SK-N-SH (cell line): ENCODE measurements at regions not wholly inside any gene's neighbourhood (a gene's known extent, or its start where the extent isn't known, plus 50 kb on each side); places are given as distances from the start of the nearest gene placed in this dataset.

Experiments
- CTCF ChIA-PET: fragments of 300-600, 350-600 bp; formaldehyde crosslinking; extraction: SDS; loops from one replicate; lab custom pipeline; 2021; lab: Yijun Ruan, JAX
- POLR2A ChIA-PET: fragments of 350-600 bp; sonication (Branson Sonifier 250); formaldehyde crosslinking; extraction: SDS; loops from one replicate; lab custom pipeline; 2020; ENCODE audit warnings: antibody characterized with exemption, inconsistent platforms; lab: Yijun Ruan, JAX
- DNase-seq: peaks from one replicate; pipeline ENCODE4 v3.0.0; 2012
- H2AFZ ChIP-seq: fragments of 200-600 bp; sonication (generic); 2 replicates; pipeline ENCODE4 v1.8.1; 2016; ENCODE audit warnings: antibody characterized with exemption, mild to moderate bottlenecking, low read depth
- H3F3A ChIP-seq: fragments of 200-600 bp; sonication (generic); replicated peaks from 2 replicates; pipeline ENCODE3; 2016; ENCODE audit warnings: antibody characterized with exemption, mild to moderate bottlenecking; ENCODE audit not compliant: insufficient read depth
- H3K27ac ChIP-seq, 2 experiments: fragments of 200-500 bp in 1 of 2; fragments of 200-600 bp in 1 of 2; sonication (Bioruptor generic) in 1 of 2; sonication (generic), shearing (Covaris generic) in 1 of 2; 2 replicates each; pipeline versions ENCODE4 v1.5.1 to v1.6.1; 2014 to 2016; ENCODE audit warnings: low read depth in 2 of 2, inconsistent platforms in 1 of 2, low read length in 1 of 2, mild to moderate bottlenecking in 1 of 2, mixed read lengths in 1 of 2
- H3K27me3 ChIP-seq: fragments of 200-600 bp; sonication (generic), shearing (Covaris generic); 2 replicates; pipeline ENCODE4 v1.6.1; 2016; ENCODE audit warnings: mixed run types; ENCODE audit not compliant: insufficient read depth
- H3K36me3 ChIP-seq, 2 experiments: fragments of 200-500 bp in 1 of 2; fragments of 200-600 bp in 1 of 2; sonication (Bioruptor generic) in 1 of 2; sonication (generic) in 1 of 2; replicated peaks in 1 of 2; 2 replicates each; pipeline versions ENCODE3 to v1.5.1; 2014 to 2016; ENCODE audit warnings: low read length in 1 of 2, mild to moderate bottlenecking in 1 of 2; ENCODE audit not compliant: insufficient read depth in 2 of 2, control insufficient read depth in 1 of 2
- H3K4me1 ChIP-seq, 2 experiments: fragments of 200-500 bp in 1 of 2; fragments of 200-600 bp in 1 of 2; sonication (Bioruptor generic) in 1 of 2; sonication (generic), shearing (Covaris generic) in 1 of 2; 2 replicates each; pipeline versions ENCODE4 v1.5.1 to v1.6.1; 2014 to 2016; ENCODE audit warnings: low read depth in 1 of 2, low read length in 1 of 2, mixed run types in 1 of 2; ENCODE audit not compliant: insufficient read depth in 2 of 2, control insufficient read depth in 1 of 2
- H3K4me2 ChIP-seq: fragments of 200-600 bp; sonication (generic), shearing (Covaris generic); 2 replicates; pipeline ENCODE4 v1.6.1; 2017; ENCODE audit warnings: mixed run types
- H3K4me3 ChIP-seq, 2 experiments: fragments of 200-500 bp in 1 of 2; fragments of 200-600 bp in 1 of 2; sonication (Bioruptor generic) in 1 of 2; sonication (generic), shearing (Covaris generic) in 1 of 2; 2 replicates each; pipeline versions ENCODE4 v1.5.1 to v1.8.1; 2014 to 2016; ENCODE audit warnings: low read depth in 2 of 2, inconsistent platforms in 1 of 2, low read length in 1 of 2, mild to moderate bottlenecking in 1 of 2, mixed read lengths in 1 of 2, moderate library complexity in 1 of 2
- H3K79me2 ChIP-seq: fragments of 200-600 bp; sonication (generic); 2 replicates; pipeline ENCODE4 v1.8.1; 2017; ENCODE audit warnings: mild to moderate bottlenecking; ENCODE audit not compliant: insufficient read depth
- H3K9ac ChIP-seq: fragments of 200-600 bp; sonication (generic); 2 replicates; pipeline ENCODE4 v1.6.1; 2017; ENCODE audit warnings: mixed run types
- H3K9me2 ChIP-seq: fragments of 200-600 bp; sonication (generic); 2 replicates; pipeline ENCODE4 v1.6.1; 2017; ENCODE audit warnings: mixed run types
- H3K9me3 ChIP-seq: fragments of 200-600 bp; sonication (generic); 2 replicates; pipeline ENCODE4 v1.6.1; 2017; ENCODE audit warnings: mixed run types, mild to moderate bottlenecking, moderate library complexity
- H4K20me1 ChIP-seq: fragments of 200-600 bp; sonication (generic); 2 replicates; pipeline ENCODE4 v1.6.1; 2017; ENCODE audit warnings: mild to moderate bottlenecking, mixed run types; ENCODE audit not compliant: insufficient read depth
- ELF1 ChIP-seq: IDR thresholded peaks from 2 replicates; pipeline ENCODE4 v1.4.0; 2012
- FOSL2 ChIP-seq: IDR thresholded peaks from 2 replicates; pipeline ENCODE4 v1.4.0; 2012; ENCODE audit warnings: low read depth, mild to moderate bottlenecking, moderate library complexity, borderline replicate concordance
- FOXM1 ChIP-seq: IDR thresholded peaks from 2 replicates; pipeline ENCODE4 v1.4.0; 2012; ENCODE audit warnings: low read depth, mild to moderate bottlenecking
- GABPA ChIP-seq: IDR thresholded peaks from 2 replicates; pipeline ENCODE4 v1.4.0; 2012; ENCODE audit warnings: low read depth, mild to moderate bottlenecking
- GATA2 ChIP-seq: sonication (generic); formaldehyde crosslinking; IDR thresholded peaks from 2 replicates; pipeline ENCODE4 v1.5.0; 2020; ENCODE audit warnings: mild to moderate bottlenecking, missing genetic modification reagents
- JUND ChIP-seq: IDR thresholded peaks from 2 replicates; pipeline ENCODE4 v1.4.0; 2012
- NFIC ChIP-seq: IDR thresholded peaks from 2 replicates; pipeline ENCODE4 v1.4.0; 2012; ENCODE audit warnings: borderline replicate concordance
- NRF1 ChIP-seq: IDR thresholded peaks from 2 replicates; pipeline ENCODE4 v1.6.1; 2012; ENCODE audit warnings: low read depth, mild to moderate bottlenecking, low read length
- PBX3 ChIP-seq: IDR thresholded peaks from 2 replicates; pipeline ENCODE4; 2012
- RAD21 ChIP-seq: IDR thresholded peaks from 2 replicates; pipeline ENCODE4 v1.6.1; 2012; ENCODE audit warnings: mild to moderate bottlenecking, low read length
- RFX5 ChIP-seq: IDR thresholded peaks from 2 replicates; pipeline ENCODE4 v1.6.1; 2012; ENCODE audit warnings: mild to moderate bottlenecking, improper control_type of control experiment, low read length
- RXRA ChIP-seq: IDR thresholded peaks from 2 replicates; pipeline ENCODE4 v1.4.0; 2012; ENCODE audit warnings: low read depth, mild to moderate bottlenecking, borderline replicate concordance
- SMC3 ChIP-seq: IDR thresholded peaks from 2 replicates; pipeline ENCODE4 v1.6.1; 2012; ENCODE audit warnings: low read depth, low read length, improper control_type of control experiment
- TCF12 ChIP-seq: IDR thresholded peaks from 2 replicates; pipeline ENCODE4 v1.4.0; 2012
- WGBS: methylation state at CpG from one replicate; pipeline ENCODE4 v1.1.6; 2017; ENCODE audit warnings: low lambda C conversion rate; 5-methylcytosine and 5-hydroxymethylcytosine counted together
- TF ChIP-seq, protein P1 (sequence below): IDR thresholded peaks from 2 replicates; pipeline ENCODE4 v1.6.1; 2012; ENCODE audit warnings: mild to moderate bottlenecking, low read depth, low read length, moderate library complexity
- TF ChIP-seq, protein P2 (sequence below): fragments of 150-350 bp; IDR thresholded peaks from 2 replicates; pipeline ENCODE4 v1.6.1; 2016; ENCODE audit warnings: mild to moderate bottlenecking, low read depth, low read length
- TF ChIP-seq, protein P3 (sequence below): fragments of 200-600 bp; sonication (generic); IDR thresholded peaks from 2 replicates; pipeline ENCODE4 v1.6.1; 2017; ENCODE audit warnings: antibody characterized with exemption, mild to moderate bottlenecking, moderate library complexity

GRCh38 chr16:66262253-66263167, 104.0 kb upstream of the CDH5 start (continued):
- TF ChIP-seq, protein P1, sequence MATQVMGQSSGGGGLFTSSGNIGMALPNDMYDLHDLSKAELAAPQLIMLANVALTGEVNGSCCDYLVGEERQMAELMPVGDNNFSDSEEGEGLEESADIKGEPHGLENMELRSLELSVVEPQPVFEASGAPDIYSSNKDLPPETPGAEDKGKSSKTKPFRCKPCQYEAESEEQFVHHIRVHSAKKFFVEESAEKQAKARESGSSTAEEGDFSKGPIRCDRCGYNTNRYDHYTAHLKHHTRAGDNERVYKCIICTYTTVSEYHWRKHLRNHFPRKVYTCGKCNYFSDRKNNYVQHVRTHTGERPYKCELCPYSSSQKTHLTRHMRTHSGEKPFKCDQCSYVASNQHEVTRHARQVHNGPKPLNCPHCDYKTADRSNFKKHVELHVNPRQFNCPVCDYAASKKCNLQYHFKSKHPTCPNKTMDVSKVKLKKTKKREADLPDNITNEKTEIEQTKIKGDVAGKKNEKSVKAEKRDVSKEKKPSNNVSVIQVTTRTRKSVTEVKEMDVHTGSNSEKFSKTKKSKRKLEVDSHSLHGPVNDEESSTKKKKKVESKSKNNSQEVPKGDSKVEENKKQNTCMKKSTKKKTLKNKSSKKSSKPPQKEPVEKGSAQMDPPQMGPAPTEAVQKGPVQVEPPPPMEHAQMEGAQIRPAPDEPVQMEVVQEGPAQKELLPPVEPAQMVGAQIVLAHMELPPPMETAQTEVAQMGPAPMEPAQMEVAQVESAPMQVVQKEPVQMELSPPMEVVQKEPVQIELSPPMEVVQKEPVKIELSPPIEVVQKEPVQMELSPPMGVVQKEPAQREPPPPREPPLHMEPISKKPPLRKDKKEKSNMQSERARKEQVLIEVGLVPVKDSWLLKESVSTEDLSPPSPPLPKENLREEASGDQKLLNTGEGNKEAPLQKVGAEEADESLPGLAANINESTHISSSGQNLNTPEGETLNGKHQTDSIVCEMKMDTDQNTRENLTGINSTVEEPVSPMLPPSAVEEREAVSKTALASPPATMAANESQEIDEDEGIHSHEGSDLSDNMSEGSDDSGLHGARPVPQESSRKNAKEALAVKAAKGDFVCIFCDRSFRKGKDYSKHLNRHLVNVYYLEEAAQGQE = no peak
- TF ChIP-seq NRF1 = no peak
- no peak for TF ChIP-seq TCF12
- no peak for TF ChIP-seq GATA2
- TF ChIP-seq, protein P2, sequence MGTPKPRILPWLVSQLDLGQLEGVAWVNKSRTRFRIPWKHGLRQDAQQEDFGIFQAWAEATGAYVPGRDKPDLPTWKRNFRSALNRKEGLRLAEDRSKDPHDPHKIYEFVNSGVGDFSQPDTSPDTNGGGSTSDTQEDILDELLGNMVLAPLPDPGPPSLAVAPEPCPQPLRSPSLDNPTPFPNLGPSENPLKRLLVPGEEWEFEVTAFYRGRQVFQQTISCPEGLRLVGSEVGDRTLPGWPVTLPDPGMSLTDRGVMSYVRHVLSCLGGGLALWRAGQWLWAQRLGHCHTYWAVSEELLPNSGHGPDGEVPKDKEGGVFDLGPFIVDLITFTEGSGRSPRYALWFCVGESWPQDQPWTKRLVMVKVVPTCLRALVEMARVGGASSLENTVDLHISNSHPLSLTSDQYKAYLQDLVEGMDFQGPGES = no peak
- TF ChIP-seq SMC3 = no peak

- ChIA-PET CTCF (interaction anchor here (1.2 to 1.8 kb wide), 5 partner anchors 8 to 81 kb away, joined by 3 to 9 read pairs (median 3); no protein-coding TSS in a partner anchor), POLR2A (no interaction called here)
- Histone ChIP-seq H3K27ac (no peak overlapping the region), H4K20me1 (no peaks in the 10 kb centered on the region), H3K36me3 (no peaks in the 10 kb centered on the region), H2AFZ (no peak overlapping the region), H3K4me3 (no peak overlapping the region), H3K9me3 (no peaks in the 10 kb centered on the region), H3K4me1 (peaks cover 6 to 29% of the 10 kb centered on the region in 2 experiments; a peak in 3 of 4 replicates), H3K9ac (no peak overlapping the region), H3F3A (no peaks in the 10 kb centered on the region), H3K79me2 (no peaks in the 10 kb centered on the region), H3K9me2 (no peaks in the 10 kb centered on the region), H3K27me3 (no peaks in the 10 kb centered on the region), H3K4me2 (no peak overlapping the region)
- TF ChIP-seq GABPA (no peak), RFX5 (no peak), RAD21 (no peak), NFIC (no peak), FOSL2 (no peak), ELF1 (no peak), JUND (no peak), FOXM1 (no peak), RXRA (no peak), PBX3 (no peak)
- TF ChIP-seq, protein P3, sequence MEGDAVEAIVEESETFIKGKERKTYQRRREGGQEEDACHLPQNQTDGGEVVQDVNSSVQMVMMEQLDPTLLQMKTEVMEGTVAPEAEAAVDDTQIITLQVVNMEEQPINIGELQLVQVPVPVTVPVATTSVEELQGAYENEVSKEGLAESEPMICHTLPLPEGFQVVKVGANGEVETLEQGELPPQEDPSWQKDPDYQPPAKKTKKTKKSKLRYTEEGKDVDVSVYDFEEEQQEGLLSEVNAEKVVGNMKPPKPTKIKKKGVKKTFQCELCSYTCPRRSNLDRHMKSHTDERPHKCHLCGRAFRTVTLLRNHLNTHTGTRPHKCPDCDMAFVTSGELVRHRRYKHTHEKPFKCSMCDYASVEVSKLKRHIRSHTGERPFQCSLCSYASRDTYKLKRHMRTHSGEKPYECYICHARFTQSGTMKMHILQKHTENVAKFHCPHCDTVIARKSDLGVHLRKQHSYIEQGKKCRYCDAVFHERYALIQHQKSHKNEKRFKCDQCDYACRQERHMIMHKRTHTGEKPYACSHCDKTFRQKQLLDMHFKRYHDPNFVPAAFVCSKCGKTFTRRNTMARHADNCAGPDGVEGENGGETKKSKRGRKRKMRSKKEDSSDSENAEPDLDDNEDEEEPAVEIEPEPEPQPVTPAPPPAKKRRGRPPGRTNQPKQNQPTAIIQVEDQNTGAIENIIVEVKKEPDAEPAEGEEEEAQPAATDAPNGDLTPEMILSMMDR = no peak
- TF ChIP-seq, protein P2 = no peak
- DNase-seq = no peak
- 68% methylated on average over 3 of the region's 3 CpGs for WGBS
Observed at GRCh38 chr16:66261826-66262225, 104.7 kb upstream of the CDH5 start.
